ENCODE measurements at regions not wholly inside any gene's neighbourhood (a gene's known extent, or its start where the extent isn't known, plus 50 kb on each side); places are given as distances from the start of the nearest gene placed in this dataset.

DNA sequence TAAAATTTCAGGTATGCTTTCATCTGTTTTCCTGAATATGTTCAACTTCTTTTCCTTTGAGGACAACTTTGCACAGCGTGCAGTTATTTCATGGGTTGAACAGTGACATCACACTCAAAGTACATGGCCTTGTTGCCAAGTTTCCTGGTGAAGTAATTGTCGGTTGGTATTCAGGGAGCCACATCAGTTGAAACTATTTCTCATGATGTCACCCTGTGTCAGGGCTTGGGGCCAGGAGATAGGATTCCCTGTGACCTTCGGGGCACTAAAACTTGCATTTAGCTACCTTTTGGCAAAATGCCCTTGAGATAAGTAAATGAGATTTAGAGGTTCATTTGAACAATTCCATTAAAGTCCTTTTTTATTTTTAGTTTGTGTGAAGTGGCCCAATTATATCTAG lies 383.9 kb downstream of the SH3GL2 start:
- no peak for DNase-seq
- BruUV-seq (replicated peaks) = no TSS peak
- no peak for TF ChIP-seq NFE2L2 (IDR thresholded peaks at IDR 0.05; ENCODE audit: low read depth, low read length)
- TF ChIP-seq, protein P1, sequence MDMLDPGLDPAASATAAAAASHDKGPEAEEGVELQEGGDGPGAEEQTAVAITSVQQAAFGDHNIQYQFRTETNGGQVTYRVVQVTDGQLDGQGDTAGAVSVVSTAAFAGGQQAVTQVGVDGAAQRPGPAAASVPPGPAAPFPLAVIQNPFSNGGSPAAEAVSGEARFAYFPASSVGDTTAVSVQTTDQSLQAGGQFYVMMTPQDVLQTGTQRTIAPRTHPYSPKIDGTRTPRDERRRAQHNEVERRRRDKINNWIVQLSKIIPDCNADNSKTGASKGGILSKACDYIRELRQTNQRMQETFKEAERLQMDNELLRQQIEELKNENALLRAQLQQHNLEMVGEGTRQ (IDR thresholded peaks at IDR 0.05; ENCODE audit: low read depth, low read length) = no peak
- no peak for TF ChIP-seq FOS (IDR thresholded peaks at IDR 0.05; ENCODE audit: low read depth, low read length)
- no peak for TF ChIP-seq BHLHE40 (IDR thresholded peaks at IDR 0.05; ENCODE audit: low read depth, low read length)
- no peak for TF ChIP-seq MAZ (IDR thresholded peaks at IDR 0.05; ENCODE audit: borderline replicate concordance, low read depth, low read length)
- no peak for TF ChIP-seq MXI1 (IDR thresholded peaks at IDR 0.05; ENCODE audit: borderline replicate concordance, low read depth, low read length)
- TF ChIP-seq MAFK (IDR thresholded peaks at IDR 0.05; ENCODE audit: low read depth, low read length) = no peak
- no peak for TF ChIP-seq CTCF (conservative IDR thresholded peaks at IDR 0.05; ENCODE audit: low read depth, low read length)
- TF ChIP-seq RAD21 (IDR thresholded peaks at IDR 0.05; ENCODE audit: low read length) = no peak
- no peak overlapping the region for H4K5ac ChIP-seq (ENCODE audit: low read depth, low read length)
- no peak overlapping the region for H3K23ac ChIP-seq (ENCODE audit: low read depth, low read length)
- intact Hi-C loops (cut with micrococcal nuclease) (no loop called here), in situ Hi-C loops (cut with MboI; ENCODE audit: low sequenced_read_pairs) (no loop called here), dilution Hi-C loops (cut with HindIII; ENCODE audit: low sequenced_read_pairs, unreplicated experiment) (no loop called here)
- no peak overlapping the region for H4K8ac ChIP-seq (ENCODE audit: low read depth in 2 of 2, low read length in 2 of 2)
- no peaks in the 10 kb centered on the region for H3K36me3 ChIP-seq (ENCODE audit: control insufficient read depth, insufficient read depth, low read length)
- no peak overlapping the region for H3K56ac ChIP-seq (ENCODE audit: extremely low read depth, insufficient read depth, low read length)
- no peak for ATAC-seq (ENCODE audit: low read depth)
- H4K20me1 ChIP-seq (ENCODE audit: insufficient read depth, low read length) = no peaks in the 10 kb centered on the region
- no peaks in the 10 kb centered on the region for H3K9me3 ChIP-seq (ENCODE audit: control insufficient read depth, insufficient read depth, low read length)
- no peak overlapping the region for H3K14ac ChIP-seq (replicated peaks; ENCODE audit: low read depth, low read length)
- no peak overlapping the region for H3K4me3 ChIP-seq (ENCODE audit: insufficient read depth, low read depth, low read length)
- no peak overlapping the region for H2BK15ac ChIP-seq (ENCODE audit: low read depth, low read length)
- H2BK20ac ChIP-seq (ENCODE audit: low read depth, low read length) = no peak overlapping the region
- no peak overlapping the region for H2BK5ac ChIP-seq (ENCODE audit: low read depth, low read length, poor library complexity, severe bottlenecking)
- no peak overlapping the region for H3K18ac ChIP-seq (ENCODE audit: low read depth, low read length)
- H2BK120ac ChIP-seq (ENCODE audit: low read depth, low read length) = no peak overlapping the region
- H3K79me1 ChIP-seq (ENCODE audit: low read depth in 1 of 2, low read length in 2 of 2) = no peaks in the 10 kb centered on the region
- CTCF ChIA-PET = no interaction called here
- no peak overlapping the region for H2AFZ ChIP-seq (replicated peaks; ENCODE audit: low read length, poor library complexity)
- no peaks in the 10 kb centered on the region for H3K4me1 ChIP-seq (ENCODE audit: control insufficient read depth, insufficient read depth, low read length)
- H3K27ac ChIP-seq (ENCODE audit: insufficient read depth, low read length) = no peak overlapping the region
- H3K9ac ChIP-seq (ENCODE audit: low read depth, low read length) = no peak overlapping the region
- no peaks in the 10 kb centered on the region for H3K9me1 ChIP-seq (ENCODE audit: insufficient read depth, low read length)
- WGBS, 2 experiments (ENCODE audit: extremely low coverage in 2 of 2, insufficient read length in 1 of 2) = no CpG with 5 or more reads among the region's 3 CpGs
- no peak overlapping the region for H2AK5ac ChIP-seq (ENCODE audit: low read depth, low read length)
- H3K27me3 ChIP-seq (ENCODE audit: control insufficient read depth, insufficient read depth, low read length) = no peaks in the 10 kb centered on the region
- H4K91ac ChIP-seq (ENCODE audit: insufficient read depth, low read depth, low read length) = no peak overlapping the region
- H2AK9ac ChIP-seq (replicated peaks; ENCODE audit: low read depth, low read length, poor library complexity) = no peak overlapping the region
- H3K4me2 ChIP-seq (ENCODE audit: low read depth, low read length) = no peak overlapping the region
- POLR2A ChIA-PET (ENCODE audit: unreplicated experiment) = no interaction called here
- no peak overlapping the region for H3K4ac ChIP-seq (ENCODE audit: low read depth, low read length)
